SK-N-MC (cell line): ENCODE measurements at regions not wholly inside any gene's neighbourhood (a gene's known extent, or its start where the extent isn't known, plus 50 kb on each side); places are given as distances from the start of the nearest gene placed in this dataset.

Source experiments
- EZH2 ChIP-seq: fragments of 200-600 bp; sonication (generic); IDR thresholded peaks from one replicate; pipeline ENCODE4 v1.6.1; 2017; ENCODE audit warnings: antibody characterized with exemption
- POLR2AphosphoS5 ChIP-seq: IDR thresholded peaks from 2 replicates; pipeline ENCODE4 v1.6.1; 2012; ENCODE audit warnings: mild to moderate bottlenecking, low read depth, low read length, borderline replicate concordance

DNA sequence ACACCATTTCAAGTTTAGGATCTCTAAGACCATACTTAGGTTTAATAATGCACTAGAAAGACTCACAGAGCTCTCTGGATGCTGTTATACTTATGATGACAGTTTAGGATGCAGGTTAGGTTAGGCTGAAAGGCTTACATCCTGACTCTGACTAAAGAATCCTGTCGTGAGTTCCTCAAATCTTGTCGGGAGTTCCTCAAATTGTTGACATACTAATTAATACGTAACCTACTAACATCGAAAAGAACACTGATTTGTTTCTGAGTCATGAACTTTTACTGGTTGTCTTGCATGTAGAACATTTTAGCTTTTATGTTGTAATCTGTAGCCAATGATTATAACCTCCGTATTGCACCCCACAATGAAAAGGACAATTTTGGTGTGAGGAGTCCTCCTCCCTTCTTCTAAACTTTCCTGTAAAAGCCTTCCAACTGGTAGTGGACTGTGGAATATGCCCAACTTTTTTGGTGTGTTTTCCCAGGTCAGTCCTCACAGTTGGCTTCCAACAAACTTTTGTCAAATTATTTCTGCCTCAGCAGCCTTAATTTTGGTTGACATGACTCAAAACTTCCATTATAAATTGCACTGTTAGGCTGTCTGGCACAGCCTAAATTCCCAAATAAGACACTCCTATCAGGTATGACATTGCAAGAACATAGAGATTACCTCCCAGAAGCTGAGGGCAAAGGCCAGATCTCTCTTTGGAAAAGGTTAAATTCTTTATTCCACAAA lies 107.9 kb upstream of the PALMD start:
- TF ChIP-seq EZH2 = no peak
- TF ChIP-seq POLR2AphosphoS5 = no peak
